ENCODE measurements at regions not wholly inside any gene's neighbourhood (a gene's known extent, or its start where the extent isn't known, plus 50 kb on each side); places are given as distances from the start of the nearest gene placed in this dataset.

- no peak overlapping the region for H3K4me3 Mint-ChIP-seq
- H3K36me3 Mint-ChIP-seq, result no peaks in the 10 kb centered on the region
- peaks cover 5 to 11% of the 10 kb centered on the region in 2 donors for H3K4me1 Mint-ChIP-seq
- TF ChIP-seq, protein P1, sequence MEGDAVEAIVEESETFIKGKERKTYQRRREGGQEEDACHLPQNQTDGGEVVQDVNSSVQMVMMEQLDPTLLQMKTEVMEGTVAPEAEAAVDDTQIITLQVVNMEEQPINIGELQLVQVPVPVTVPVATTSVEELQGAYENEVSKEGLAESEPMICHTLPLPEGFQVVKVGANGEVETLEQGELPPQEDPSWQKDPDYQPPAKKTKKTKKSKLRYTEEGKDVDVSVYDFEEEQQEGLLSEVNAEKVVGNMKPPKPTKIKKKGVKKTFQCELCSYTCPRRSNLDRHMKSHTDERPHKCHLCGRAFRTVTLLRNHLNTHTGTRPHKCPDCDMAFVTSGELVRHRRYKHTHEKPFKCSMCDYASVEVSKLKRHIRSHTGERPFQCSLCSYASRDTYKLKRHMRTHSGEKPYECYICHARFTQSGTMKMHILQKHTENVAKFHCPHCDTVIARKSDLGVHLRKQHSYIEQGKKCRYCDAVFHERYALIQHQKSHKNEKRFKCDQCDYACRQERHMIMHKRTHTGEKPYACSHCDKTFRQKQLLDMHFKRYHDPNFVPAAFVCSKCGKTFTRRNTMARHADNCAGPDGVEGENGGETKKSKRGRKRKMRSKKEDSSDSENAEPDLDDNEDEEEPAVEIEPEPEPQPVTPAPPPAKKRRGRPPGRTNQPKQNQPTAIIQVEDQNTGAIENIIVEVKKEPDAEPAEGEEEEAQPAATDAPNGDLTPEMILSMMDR (IDR thresholded peaks at IDR 0.05), result no peak
- 86% methylated on average over 26 of the region's 26 CpGs for WGBS (ENCODE audit: insufficient coverage)
- Histone ChIP-seq H3K27ac (ENCODE audit: low read length) (no peak overlapping the region), H3K4me1 (ENCODE audit: control insufficient read depth, insufficient read depth, low read length) (no peaks in the 10 kb centered on the region), H3K36me3 (ENCODE audit: control insufficient read depth, insufficient read depth, low read length) (no peaks in the 10 kb centered on the region), H3K27me3 (ENCODE audit: control insufficient read depth, insufficient read depth, low read length) (no peaks in the 10 kb centered on the region), H3K9me3 (ENCODE audit: control insufficient read depth, insufficient read depth, low read length) (no peaks in the 10 kb centered on the region), H3K4me3 (ENCODE audit: low read length) (no peak overlapping the region)
- intact Hi-C loops (cut with micrococcal nuclease), result no loop called here
- DNase-seq (no peak), ATAC-seq (no peak)
- no peaks in the 10 kb centered on the region for H3K9me3 Mint-ChIP-seq
- H3K27me3 Mint-ChIP-seq (ENCODE audit: low read depth in 2 of 2), result no peaks in the 10 kb centered on the region
- no peak overlapping the region for H3K27ac Mint-ChIP-seq
Observed at GRCh38 chr6:168860987-168861386, 392.7 kb downstream of the THBS2 start.

- no peak for DNase-seq
- no peak overlapping the region for H3K27ac ChIP-seq (ENCODE audit: low read length)
- intact Hi-C loops (cut with micrococcal nuclease), result no loop called here
- H3K36me3 Mint-ChIP-seq, result no peaks in the 10 kb centered on the region
- ATAC-seq, result no peak
- no peak overlapping the region for H3K4me3 Mint-ChIP-seq
- H3K27ac Mint-ChIP-seq, result no peak overlapping the region
- H3K4me1 ChIP-seq (ENCODE audit: control insufficient read depth, insufficient read depth, low read length), result no peaks in the 10 kb centered on the region
- H3K9me3 ChIP-seq (ENCODE audit: control insufficient read depth, insufficient read depth, low read length), result no peaks in the 10 kb centered on the region
- H3K4me3 ChIP-seq (ENCODE audit: low read length), result no peak overlapping the region
- WGBS (ENCODE audit: insufficient coverage), result 95% methylated on average over 16 of the region's 16 CpGs
- H3K36me3 ChIP-seq (ENCODE audit: control insufficient read depth, insufficient read depth, low read length), result no peaks in the 10 kb centered on the region
- H3K9me3 Mint-ChIP-seq, result no peaks in the 10 kb centered on the region
- no peaks in the 10 kb centered on the region for H3K27me3 ChIP-seq (ENCODE audit: control insufficient read depth, insufficient read depth, low read length)
- no peaks in the 10 kb centered on the region for H3K27me3 Mint-ChIP-seq (ENCODE audit: low read depth in 2 of 2)
- TF ChIP-seq, protein P1 (IDR thresholded peaks at IDR 0.05), result no peak
- peaks cover 5 to 11% of the 10 kb centered on the region in 2 donors for H3K4me1 Mint-ChIP-seq
Observed at GRCh38 chr6:168860341-168860740, 393.3 kb downstream of the THBS2 start.

DNA sequence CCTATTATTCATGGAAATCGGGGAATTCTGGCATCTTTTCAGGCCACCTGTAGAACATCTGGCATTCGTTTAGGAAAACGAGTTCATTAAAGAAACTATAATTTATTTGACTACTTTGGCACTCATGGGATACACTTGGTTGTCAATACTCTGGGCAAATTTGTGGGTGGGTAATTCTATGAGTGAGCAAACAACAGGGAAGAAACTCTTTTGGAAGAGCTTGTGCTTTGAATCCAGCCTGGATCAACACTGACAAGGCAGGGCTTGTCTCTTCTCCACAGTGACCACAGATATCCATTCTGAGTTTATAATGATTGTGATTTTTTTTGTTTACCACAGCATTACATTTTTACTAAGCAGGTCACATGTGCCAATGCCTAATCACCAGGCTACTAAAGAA is 394.7 kb downstream of the THBS2 start:
- 61% methylated on average over 3 of the region's 3 CpGs for WGBS (ENCODE audit: insufficient coverage)
- no peaks in the 10 kb centered on the region for H3K36me3 Mint-ChIP-seq
- Histone ChIP-seq H3K27ac (ENCODE audit: low read length) (no peak overlapping the region), H3K36me3 (ENCODE audit: control insufficient read depth, insufficient read depth, low read length) (no peaks in the 10 kb centered on the region), H3K27me3 (ENCODE audit: control insufficient read depth, insufficient read depth, low read length) (no peaks in the 10 kb centered on the region), H3K4me1 (ENCODE audit: control insufficient read depth, insufficient read depth, low read length) (no peaks in the 10 kb centered on the region), H3K4me3 (ENCODE audit: low read length) (no peak overlapping the region), H3K9me3 (ENCODE audit: control insufficient read depth, insufficient read depth, low read length) (no peaks in the 10 kb centered on the region)
- intact Hi-C loops (cut with micrococcal nuclease), result no loop called here
- no peak overlapping the region for H3K27ac Mint-ChIP-seq
- no peak for DNase-seq
- no peaks in the 10 kb centered on the region for H3K27me3 Mint-ChIP-seq (ENCODE audit: low read depth in 2 of 2)
- H3K4me3 Mint-ChIP-seq, result no peak overlapping the region
- TF ChIP-seq, protein P1 (IDR thresholded peaks at IDR 0.05), result no peak
- H3K9me3 Mint-ChIP-seq, result no peaks in the 10 kb centered on the region
- H3K4me1 Mint-ChIP-seq, result peaks cover 5 to 6% of the 10 kb centered on the region in 2 donors
- ATAC-seq, result no peak

DNA sequence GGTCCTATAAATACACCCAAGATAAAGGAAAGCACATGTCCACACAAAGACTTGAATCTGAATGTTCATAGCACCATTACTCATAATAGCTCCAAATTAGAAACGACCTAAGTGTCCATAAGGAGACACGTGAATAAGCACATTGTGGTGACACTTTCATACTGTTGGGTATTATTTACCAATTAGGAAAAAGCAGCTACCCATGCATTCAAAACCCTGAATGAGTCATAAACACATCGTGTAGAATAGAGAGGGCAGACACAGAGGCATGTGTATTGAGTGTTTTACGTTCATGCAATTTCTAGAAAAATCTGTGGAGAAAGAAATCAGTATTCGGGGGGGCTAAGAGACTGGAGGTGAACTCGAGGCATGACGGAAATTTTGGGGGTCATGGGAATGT is 396.7 kb downstream of the THBS2 start:
- H3K27me3 Mint-ChIP-seq (ENCODE audit: low read depth in 2 of 2), result no peaks in the 10 kb centered on the region
- DNase-seq (no peak), ATAC-seq (no peak)
- intact Hi-C loops (cut with micrococcal nuclease), result no loop called here
- no peak overlapping the region for H3K27ac Mint-ChIP-seq
- H3K27ac ChIP-seq (ENCODE audit: low read length), result no peak overlapping the region
- H3K36me3 Mint-ChIP-seq, result no peaks in the 10 kb centered on the region
- H3K4me3 Mint-ChIP-seq, result no peak overlapping the region
- H3K9me3 ChIP-seq (ENCODE audit: control insufficient read depth, insufficient read depth, low read length), result no peaks in the 10 kb centered on the region
- peaks cover 6 to 7% of the 10 kb centered on the region in 2 donors for H3K4me1 Mint-ChIP-seq
- 75% methylated on average over 7 of the region's 7 CpGs for WGBS (ENCODE audit: insufficient coverage)
- no peaks in the 10 kb centered on the region for H3K36me3 ChIP-seq (ENCODE audit: control insufficient read depth, insufficient read depth, low read length)
- H3K27me3 ChIP-seq (ENCODE audit: control insufficient read depth, insufficient read depth, low read length), result no peaks in the 10 kb centered on the region
- no peaks in the 10 kb centered on the region for H3K9me3 Mint-ChIP-seq
- TF ChIP-seq, protein P1 (IDR thresholded peaks at IDR 0.05), result no peak
- no peaks in the 10 kb centered on the region for H3K4me1 ChIP-seq (ENCODE audit: control insufficient read depth, insufficient read depth, low read length)
- no peak overlapping the region for H3K4me3 ChIP-seq (ENCODE audit: low read length)

Data from natural killer cell (primary cell).